ENCODE measurements at regions not wholly inside any gene's neighbourhood (a gene's known extent, or its start where the extent isn't known, plus 50 kb on each side); places are given as distances from the start of the nearest gene placed in this dataset.

DNA sequence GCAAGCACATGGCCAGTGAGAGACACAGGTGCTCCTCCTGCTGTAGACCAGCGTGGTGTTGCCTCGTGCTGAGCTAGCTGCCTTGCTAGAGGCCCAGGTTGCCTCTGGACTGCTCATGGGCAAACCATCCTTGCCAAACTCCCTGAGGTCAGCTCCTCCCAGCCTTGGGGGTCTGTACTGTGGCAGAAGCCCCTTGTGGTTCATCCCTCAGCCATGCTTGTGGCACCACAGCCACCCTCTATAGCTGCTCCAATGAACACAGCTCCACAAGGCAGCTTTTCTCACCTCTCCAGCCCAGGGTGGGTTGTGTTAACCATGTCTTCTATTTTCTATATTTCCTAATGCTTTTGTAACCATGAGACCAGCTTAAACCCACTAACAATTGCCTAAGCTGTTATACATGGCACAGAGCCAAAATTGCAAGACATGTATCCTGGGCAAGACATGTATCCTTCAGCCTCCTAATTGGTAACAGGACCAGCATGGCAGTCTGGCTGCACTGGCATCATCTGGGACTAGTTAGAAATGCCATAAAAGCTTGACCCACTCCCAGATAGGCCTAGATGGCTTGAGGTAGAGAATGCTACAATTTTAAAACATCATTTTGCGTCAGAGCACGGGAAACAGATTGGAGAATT is 183.1 kb upstream of the S1PR3 start:
- TF ChIP-seq CTCF (IDR thresholded peaks at IDR 0.05) (no peak), POLR2A (IDR thresholded peaks at IDR 0.05) (no peak)

Data from body of pancreas (tissue), 4 donors.